Loucy (cell line): ENCODE measurements at regions not wholly inside any gene's neighbourhood (a gene's known extent, or its start where the extent isn't known, plus 50 kb on each side); places are given as distances from the start of the nearest gene placed in this dataset.

ENCODE experiments used
- CTCF ChIP-seq: fragments of 200-600 bp; sonication (generic); conservative IDR thresholded peaks from 2 replicates; pipeline ENCODE4 v1.5.1; 2014; ENCODE audit warnings: mild to moderate bottlenecking, antibody characterized with exemption, low read length
- EZH2phosphoT487 ChIP-seq: fragments of 200-600 bp; IDR thresholded peaks from 2 replicates; pipeline ENCODE4 v1.6.1; 2018; ENCODE audit warnings: antibody characterized with exemption, mild to moderate bottlenecking, moderate library complexity, borderline replicate concordance

- TF ChIP-seq CTCF, result no peak
- no peak for TF ChIP-seq EZH2phosphoT487
Observed at GRCh38 chr5:98398465-98398864, 375.0 kb upstream of the RGMB start.
